ENCODE measurements at regions not wholly inside any gene's neighbourhood (a gene's known extent, or its start where the extent isn't known, plus 50 kb on each side); places are given as distances from the start of the nearest gene placed in this dataset.
A peak's percentile ranks its signal among the peaks of the same experiment; 100 is the strongest.

GRCh38 chrX:45771114-45771513 is 570.4 kb upstream of the DIPK2B start:
- H2BK15ac ChIP-seq (ENCODE audit: low read depth, low read length), result no peak overlapping the region
- no peak overlapping the region for H2AFZ ChIP-seq (ENCODE audit: low read length)
- peaks cover 4% of the 10 kb centered on the region; the same call in 1 of the 2 replicates for H3K4me1 ChIP-seq (ENCODE audit: insufficient read depth, low read length)
- Mint-ChIP-seq H3K9me3 (peaks cover 46 to 59% of the 10 kb centered on the region in 2 experiments), H3K36me3 (ENCODE audit: insufficient read depth in 1 of 3, low read depth in 3 of 3) (peaks cover 9 to 48% (median 27%) of the 10 kb centered on the region in 3 experiments; a peak in 6 of 7 replicates), H3K4me3 (no peak overlapping the region; a peak in 1 of 5 replicates), H3K27ac (peak overlapping the region in 1 of 3 experiments; percentile 29; a peak in 2 of 7 replicates), H3K27me3 (ENCODE audit: low read depth) (no peaks in the 10 kb centered on the region), H3K4me1 (peaks cover 48 to 58% of the 10 kb centered on the region in 2 experiments)
- no peak for TF ChIP-seq CTCF (conservative IDR thresholded peaks at IDR 0.05)
- no peak overlapping the region for H3T11ph ChIP-seq (ENCODE audit: low read length)
- H3K14ac ChIP-seq (ENCODE audit: insufficient read depth, low read length), result no peak overlapping the region
- H2BK120ac ChIP-seq (ENCODE audit: low read depth, low read length, poor library complexity, severe bottlenecking), result no peak overlapping the region
- no peak overlapping the region for H3K4me2 ChIP-seq (ENCODE audit: insufficient read depth, insufficient read length, low read length)
- H3K9ac ChIP-seq (ENCODE audit: extremely low read depth, insufficient read length, low read length), result no peak overlapping the region
- H3K56ac ChIP-seq (ENCODE audit: insufficient read length, low read depth, low read length), result no peak overlapping the region
- no peak overlapping the region for H2BK20ac ChIP-seq (ENCODE audit: low read depth, low read length, poor library complexity, severe bottlenecking)
- no peak overlapping the region for H3K27ac ChIP-seq (ENCODE audit: insufficient read length, low read depth, low read length)
- H4K8ac ChIP-seq (replicated peaks; ENCODE audit: insufficient read length, low read depth, low read length), result no peak overlapping the region
- H2BK5ac ChIP-seq (ENCODE audit: insufficient read length, low read length), result no peak overlapping the region
- no CpG with 5 or more reads among the region's 6 CpGs for WGBS (ENCODE audit: extremely low coverage, insufficient read length, low lambda C conversion rate)
- H3K23me2 ChIP-seq (ENCODE audit: insufficient read length, low read depth, low read length, poor library complexity, severe bottlenecking), result no peaks in the 10 kb centered on the region
- no peak overlapping the region for H2BK12ac ChIP-seq (ENCODE audit: insufficient read length, low read depth, low read length)
- H3K18ac ChIP-seq (ENCODE audit: insufficient read length, low read depth, low read length), result no peak overlapping the region
- no peak overlapping the region for H3K4ac ChIP-seq (ENCODE audit: low read depth, low read length)
- no peak overlapping the region for H2AK5ac ChIP-seq (ENCODE audit: insufficient read length, low read length)
- H4K5ac ChIP-seq (ENCODE audit: insufficient read length, low read depth, low read length), result no peak overlapping the region
- H3K79me1 ChIP-seq (ENCODE audit: insufficient read depth, low read depth, low read length, poor library complexity, severe bottlenecking), result peaks cover 4% of the 10 kb centered on the region
- H4K91ac ChIP-seq (ENCODE audit: insufficient read length, low read depth, low read length), result no peak overlapping the region
- H3K9me3 ChIP-seq (ENCODE audit: control insufficient read depth, low read depth, low read length), result no peaks in the 10 kb centered on the region
- no peak for DNase-seq
- H4K20me1 ChIP-seq (ENCODE audit: control insufficient read depth, insufficient read depth, insufficient read length), result no peaks in the 10 kb centered on the region
- H3K27me3 ChIP-seq (ENCODE audit: insufficient read depth, low read length), result no peaks in the 10 kb centered on the region
- H3K79me2 ChIP-seq (ENCODE audit: insufficient read depth, low read length), result peaks cover 30% of the 10 kb centered on the region; the same call in 1 of the 2 replicates
- H3K23ac ChIP-seq (ENCODE audit: insufficient read length, low read depth, low read length), result no peak overlapping the region
